ENCODE measurements at regions not wholly inside any gene's neighbourhood (a gene's known extent, or its start where the extent isn't known, plus 50 kb on each side); places are given as distances from the start of the nearest gene placed in this dataset.
A peak's percentile ranks its signal among the peaks of the same experiment; 100 is the strongest.

DNA sequence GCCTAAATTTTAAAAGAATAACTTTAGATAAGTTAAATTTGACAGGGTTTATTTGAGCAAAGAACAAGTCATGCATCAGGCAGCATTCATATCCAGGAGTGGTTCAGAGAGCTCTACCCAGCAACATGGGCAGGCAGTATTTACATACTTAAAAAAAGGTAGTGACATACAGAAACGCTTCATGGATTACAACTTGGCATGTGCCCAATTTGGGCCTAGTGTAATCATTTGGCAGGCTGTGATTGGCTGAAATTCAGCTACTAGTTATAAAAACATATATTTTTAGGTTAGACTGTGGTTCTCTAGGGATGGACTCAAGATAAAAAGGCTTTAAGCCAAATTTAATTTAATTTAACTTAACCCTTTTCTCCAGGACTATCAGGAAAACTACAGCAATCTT is 374.0 kb upstream of the ADAMTS16 start:
- DNase-seq, result no peak

DNA sequence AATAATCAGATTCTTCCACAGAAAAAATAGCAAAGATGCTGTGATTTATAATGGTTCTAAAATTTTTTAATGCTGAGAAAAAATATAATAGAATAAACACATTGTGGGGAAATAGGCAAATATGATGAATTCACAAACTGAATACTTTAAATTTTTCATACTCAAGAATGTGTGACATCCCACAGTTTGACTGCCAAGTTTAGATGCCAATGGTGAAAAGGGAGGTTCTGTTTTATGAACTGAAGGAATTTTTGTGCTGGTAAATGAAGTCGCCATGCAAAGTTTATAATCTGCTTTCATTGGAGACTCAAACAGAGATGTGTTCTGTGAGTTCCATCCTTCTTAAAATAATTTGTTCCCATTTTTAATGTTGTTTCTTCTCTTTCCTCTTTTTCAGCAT is 367.5 kb upstream of the ADAMTS16 start:
- DNase-seq, result no peak

DNA sequence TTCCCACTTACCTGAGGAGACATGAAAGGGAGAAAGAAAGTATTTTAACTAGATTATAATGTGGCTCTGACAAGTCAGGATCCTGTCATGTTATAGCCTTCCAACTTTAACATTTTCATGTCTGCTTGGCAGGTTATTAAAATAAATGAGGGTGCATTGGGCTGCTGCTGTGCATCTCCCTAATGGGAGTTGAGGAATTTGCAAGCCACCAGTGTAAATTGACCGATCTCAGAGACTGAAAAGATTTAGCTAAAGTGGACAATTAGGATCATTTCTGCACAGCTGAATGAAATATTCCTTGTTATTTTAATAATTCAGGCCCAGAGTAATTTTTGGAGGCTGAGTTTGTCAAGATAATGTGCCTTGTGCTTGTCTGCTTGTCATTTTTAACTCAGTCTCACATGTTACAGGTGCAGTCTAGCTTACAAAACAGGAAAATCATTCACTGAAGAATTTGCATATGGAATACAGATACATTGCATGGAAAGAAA is 366.3 kb upstream of the ADAMTS16 start:
- DNase-seq, result no peak

DNA sequence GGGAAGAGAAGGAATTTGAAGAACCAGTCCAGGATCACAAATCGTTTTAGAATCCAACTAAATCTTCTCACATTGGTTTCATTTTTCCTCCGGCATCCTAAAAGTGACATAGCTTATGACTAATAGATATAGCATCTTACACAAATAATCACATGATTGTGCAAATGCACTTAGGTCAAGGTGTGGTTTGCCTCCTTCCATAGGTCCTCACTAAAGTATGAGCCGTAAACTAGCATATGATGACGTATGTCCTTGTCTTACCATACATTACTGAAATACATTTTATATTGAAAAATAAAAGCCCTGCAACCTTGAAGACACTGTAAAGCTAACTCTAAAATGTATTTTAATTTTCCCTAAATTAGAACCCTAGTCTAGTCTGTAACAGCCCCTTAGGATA is 362.7 kb upstream of the ADAMTS16 start:
- DNase-seq, result no peak

DNA sequence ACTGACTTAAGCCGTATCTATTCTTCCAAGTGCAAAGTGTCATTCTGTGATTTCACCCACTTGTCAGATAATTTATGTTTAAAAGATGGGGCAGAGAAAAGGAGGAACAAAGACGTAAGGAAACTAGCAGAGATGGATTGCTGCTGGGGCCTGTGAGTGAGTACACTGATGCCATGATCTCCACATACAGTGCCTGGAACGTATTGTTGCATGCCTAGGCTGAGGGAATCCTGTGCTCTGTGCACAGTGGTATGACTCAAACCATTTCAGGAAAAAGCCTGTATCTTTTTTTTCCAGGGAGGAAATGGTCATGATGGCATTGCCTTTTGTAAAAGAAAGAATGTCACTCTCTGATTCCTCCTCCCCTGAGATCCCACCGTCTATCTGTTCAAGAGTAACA is 359.5 kb upstream of the ADAMTS16 start:
- no peak for DNase-seq

DNA sequence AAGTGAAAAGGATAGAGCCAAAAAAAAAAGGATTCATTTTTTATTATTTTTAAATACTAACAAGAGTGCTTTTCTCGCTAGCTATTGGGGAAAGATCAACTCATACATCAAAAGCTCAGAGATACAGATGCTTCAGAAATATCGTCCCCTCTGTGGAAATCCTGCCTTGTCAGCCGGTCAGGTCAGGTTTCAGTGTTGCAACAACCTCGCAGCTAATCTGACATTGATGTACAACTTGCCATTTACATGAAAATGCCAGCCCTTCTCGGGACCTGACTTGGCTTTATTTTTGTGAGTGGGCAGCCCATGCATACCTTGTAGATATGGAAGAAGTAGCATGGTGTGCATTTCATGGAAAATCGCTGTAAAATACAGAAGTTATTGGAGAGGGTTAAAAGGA is 358.8 kb upstream of the ADAMTS16 start:
- DNase-seq, result no peak

DNA sequence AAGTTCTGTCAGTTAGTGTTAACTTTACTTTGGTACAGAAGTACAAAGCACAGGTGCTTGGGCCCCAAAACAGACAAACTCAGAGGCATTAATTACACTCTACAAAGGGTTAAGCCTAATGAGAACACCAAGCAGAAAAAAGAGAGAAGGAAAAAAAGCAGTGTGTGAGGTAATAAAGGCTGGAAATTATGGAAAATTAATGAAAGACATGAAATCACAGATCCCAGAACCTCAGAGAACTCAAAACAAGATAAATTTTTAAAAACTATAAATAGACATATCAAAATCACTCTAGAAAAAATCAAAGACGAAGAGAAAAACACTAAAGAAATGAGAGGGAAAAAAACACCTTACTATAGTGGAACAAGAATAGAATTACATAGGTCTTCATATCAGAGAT is 354.2 kb upstream of the ADAMTS16 start:
- DNase-seq, result no peak

DNA sequence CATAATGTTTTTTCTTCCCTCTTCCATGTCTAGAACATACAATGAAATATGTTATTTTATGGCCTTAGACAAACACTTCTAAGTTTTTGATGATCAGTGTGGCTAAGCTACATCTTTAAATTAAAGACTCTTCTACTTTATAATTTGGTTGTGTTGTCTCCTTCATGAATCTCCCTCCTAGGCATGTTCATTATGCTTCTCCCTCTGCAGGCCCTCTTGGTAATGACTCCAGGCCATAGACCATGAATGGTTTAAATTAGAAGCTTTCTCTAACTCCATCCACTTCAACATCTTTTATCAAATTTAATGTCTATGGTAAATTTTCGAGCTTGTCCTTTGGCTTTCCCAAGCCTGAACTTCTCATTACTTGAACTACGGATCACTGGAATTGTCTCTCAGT is 342.7 kb upstream of the ADAMTS16 start:
- DNase-seq, result no peak

DNA sequence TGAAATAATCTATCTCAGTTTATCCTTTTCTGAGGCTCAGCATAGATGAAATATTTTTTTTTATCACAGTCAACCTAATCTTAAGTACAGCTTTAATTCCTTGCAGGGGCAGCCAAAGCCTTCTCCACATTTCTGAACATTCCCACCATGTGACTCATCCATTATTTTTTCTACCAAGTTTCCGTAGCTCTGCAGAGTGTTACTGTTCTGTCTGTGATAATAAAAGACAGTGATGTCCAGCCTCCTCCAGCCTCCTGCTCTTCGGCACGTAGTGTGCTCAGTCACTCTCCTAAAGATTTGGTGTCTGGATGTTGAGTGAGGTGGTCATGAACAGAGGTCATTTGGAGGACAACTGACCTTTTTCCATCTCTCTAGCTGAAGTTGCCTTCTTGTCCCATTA is 338.1 kb upstream of the ADAMTS16 start:
- no peak for DNase-seq

DNA sequence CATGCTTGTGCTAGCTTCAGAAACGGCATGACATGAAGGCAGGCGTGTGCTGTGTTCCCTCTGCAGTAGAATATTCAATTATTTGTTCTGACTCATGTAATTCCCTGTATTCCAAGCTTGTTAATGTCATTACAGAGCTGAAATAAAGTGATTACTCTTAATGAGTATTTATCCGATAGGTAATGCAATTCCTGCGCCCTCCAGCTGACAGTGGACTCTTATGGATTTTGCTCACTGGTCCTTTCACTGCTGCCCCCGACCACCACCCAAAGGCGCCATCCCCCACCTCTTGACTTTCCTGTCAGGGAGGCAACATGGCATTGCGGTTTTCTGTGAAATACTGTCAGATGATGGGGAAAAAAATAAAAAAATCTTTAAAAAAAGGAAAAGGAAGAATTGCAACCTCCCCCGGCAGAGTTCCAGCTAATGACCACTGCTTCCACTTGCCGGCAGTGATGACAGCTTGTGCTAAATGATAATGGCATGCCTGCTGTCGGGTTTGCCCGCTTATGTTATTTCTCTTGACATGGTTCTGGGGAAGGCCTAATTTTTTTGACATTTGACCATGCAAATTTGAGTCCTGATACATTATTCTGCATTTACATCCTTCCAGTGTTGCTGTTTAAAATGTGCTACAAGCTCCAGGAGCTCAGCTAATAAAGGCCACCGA is 335.3 kb upstream of the ADAMTS16 start:
- DNase-seq, result no peak

DNA sequence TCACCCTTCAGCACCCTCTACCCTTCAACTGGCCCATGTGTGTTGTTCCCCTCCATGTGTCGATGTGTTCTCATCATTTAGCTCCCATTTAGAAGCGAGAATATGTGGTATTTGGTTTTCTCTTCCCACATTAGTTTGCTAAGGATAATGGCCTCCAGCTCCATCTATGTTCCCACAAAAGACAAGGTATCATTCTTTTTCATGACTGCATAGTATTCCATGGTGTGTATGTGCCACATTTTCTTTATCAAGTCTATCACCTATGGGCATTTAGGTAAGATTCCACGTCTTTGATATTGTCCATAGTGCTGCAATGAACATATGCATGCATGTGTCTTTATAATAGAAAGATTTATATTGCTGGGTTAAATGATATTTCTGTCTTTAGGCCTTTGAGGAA is 325.1 kb upstream of the ADAMTS16 start:
- no peak for DNase-seq

DNA sequence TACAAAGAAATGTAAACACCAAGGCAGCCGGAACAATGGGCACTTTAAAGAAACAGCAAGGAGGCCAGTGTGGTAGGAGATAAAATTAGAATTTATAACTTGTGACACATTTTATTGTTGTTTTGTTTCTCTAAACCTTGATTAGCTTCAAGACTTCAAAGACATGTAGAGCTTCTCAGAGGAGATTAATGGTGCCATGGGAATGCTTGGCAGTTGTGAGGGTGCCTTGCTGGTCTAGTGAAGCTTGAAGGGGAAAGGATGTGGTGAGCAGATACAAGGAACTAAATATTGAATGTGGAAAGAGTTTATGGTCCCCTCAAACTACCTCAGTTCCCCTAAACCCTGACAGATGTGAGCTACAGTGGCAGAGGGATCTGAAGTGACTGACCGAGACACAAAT is 322.4 kb upstream of the ADAMTS16 start:
- DNase-seq, result no peak

DNA sequence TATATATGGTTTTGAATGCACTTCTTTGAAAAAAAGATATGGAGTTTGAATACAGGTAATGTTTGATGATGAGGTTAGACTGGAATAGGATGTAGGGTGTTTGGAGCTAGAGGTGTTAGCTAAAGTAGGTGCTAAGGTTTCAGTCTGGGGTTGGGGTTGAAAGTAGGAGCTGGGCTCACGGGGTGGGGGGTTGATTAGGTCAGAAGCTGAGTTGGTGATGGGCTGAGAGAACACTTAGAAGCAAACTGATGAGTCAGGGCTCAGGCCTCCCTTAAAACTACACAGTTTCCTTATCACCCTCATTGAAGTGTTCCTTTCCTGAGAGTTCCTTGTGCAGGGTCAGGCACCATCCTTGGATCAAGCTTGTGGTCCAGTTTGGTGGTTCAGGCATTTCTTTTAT is 308.8 kb upstream of the ADAMTS16 start:
- DNase-seq, result no peak

DNA sequence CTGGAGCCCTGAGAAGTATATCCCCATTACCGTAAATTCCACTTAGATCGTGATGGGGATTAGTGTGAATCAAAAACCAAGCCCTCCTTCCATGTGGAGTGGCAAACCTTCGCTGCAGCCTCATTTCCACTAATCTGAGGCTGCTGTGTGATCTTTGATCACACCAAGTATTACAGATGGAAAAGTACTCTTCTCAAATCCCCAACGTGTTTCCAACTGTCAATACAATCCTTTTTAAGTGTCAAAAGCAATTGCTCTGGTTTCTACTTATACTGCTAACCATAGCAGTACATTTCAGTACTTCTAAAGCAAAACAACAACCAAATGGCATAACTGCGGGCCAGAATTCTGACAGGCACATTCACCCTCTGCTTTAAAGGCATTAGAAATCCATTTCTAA is 307.7 kb upstream of the ADAMTS16 start:
- DNase-seq, result no peak

DNA sequence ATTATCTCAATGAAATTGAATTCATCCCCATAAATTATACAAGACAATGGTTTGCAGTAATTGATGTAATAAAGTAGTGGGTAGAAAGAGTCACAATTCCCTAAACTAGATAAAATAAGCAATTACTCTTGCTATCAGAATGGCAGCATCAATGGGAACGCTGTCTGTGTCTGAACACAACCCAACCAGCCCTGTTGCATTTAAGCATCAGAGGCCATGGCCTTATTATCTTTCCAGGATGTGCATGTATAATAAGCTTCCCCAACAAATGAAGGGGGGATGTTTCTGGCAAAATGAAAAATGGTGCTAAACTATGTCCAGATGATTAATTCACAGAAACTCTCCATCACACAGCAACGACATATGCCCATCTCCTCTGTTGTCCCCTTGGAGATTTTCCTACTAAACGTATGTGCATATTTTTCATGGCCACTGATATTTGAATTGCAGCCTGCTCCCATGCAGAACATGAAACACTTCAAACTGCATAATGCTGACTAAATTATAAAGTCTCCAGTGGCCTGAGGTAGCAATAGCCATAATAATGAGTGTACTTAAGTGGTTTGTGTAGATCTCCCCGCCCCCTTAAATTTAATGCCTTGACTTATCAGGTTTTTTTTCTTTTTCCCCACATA is 306.9 kb upstream of the ADAMTS16 start:
- DNase-seq, result no peak

DNA sequence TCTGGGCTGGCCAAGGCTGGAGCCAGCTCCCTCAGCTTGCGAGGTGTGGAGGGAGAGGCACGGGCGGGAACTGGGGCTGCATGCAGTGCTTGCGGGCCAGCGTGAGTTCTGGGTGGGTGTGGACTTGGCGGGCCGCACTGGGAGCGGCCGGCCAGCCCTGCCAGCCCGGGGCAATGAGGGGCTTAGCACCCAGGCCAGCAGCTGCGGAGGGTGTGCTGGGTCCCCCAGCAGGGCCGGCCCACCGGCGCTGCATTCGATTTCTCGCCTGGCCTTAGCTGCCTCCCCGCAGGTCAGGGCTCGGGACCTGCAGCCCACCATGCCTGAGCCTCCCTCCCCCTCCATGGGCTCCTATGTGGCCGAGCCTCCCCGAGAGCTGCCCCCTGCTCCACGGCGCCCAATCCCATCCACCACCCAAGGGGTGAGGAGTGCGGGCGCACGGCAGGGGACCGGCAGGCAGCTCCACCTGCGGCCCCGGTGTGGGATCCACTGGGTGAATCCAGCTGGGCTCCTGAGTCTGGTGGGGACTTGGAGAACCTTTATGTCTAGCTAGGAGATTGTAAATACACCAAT is 302.6 kb upstream of the ADAMTS16 start:
- no peak for DNase-seq

DNA sequence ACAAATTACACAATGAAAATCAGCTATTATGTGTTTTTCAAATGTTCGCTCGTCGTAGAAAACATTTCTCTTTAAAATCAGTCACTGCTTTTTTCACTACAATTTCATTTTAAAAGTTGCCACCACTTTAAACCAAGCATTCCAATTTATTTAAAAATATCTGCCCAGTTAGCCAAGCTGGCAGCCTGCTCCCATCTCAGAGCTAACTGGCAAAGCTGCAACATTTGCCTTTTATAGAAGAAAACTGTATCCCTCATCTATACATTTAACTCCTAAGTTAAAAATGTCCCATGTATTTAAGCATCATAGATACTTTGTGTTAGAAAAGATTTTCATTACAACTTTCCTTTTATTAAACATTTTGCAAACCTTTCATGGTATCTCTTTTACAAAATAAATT is 294.9 kb upstream of the ADAMTS16 start:
- no peak for DNase-seq

DNA sequence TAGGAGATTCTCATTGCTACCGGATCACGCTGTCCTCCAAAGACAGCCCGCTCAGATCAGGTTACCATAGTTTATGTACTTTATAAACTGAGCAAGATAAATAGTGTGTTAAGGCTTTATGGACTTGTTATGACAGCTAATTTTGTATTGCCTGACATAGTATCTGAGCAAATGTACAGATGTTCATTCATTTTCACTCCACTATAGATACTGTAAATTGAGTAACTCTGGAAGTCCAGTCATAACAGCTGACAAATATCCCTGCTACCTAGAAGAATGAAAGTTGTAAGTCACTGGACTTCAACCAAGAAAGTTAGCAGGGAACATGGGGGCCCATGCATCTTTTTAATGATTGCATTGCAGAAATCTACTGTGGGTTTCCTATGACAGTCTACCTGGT is 292.4 kb upstream of the ADAMTS16 start:
- no peak for DNase-seq

DNA sequence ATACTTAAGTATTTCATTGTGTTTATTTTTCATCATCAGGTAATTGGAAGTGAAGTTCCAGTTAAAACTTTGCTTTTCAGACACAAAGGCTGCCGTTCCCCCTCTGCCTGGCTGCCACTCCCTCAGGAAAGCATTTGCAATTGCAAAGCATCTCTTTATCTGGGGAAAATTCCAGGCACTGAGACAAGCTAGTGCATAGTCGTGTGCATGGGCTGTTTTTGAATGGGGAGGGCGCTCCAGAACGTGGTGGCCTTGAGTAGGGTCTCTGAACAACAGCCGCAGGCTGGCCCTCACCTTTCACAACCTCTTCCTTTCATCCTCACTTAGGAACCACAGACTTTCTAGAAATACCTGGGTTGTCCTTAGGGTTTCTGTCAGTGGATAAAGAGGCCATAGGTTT is 285.1 kb upstream of the ADAMTS16 start:
- no peak for DNase-seq

DNA sequence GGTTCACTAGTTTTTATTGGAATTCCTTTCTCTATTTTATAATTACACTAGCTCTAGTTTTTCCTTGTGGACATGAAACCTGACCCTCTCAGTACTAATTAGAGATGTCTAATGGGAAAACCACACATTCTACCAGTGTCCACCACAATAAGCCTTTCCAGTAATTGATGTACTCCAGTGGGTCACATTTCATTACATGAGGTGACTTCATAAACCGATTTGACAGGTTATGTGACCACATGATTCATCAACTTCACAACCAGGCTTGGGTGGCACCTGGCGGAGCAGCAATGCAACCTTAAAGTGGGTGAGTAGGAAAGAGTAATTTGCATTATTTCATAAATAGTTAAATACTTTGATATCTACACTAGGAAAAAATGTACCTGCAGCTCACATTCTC is 284.2 kb upstream of the ADAMTS16 start:
- no peak for DNase-seq

DNA sequence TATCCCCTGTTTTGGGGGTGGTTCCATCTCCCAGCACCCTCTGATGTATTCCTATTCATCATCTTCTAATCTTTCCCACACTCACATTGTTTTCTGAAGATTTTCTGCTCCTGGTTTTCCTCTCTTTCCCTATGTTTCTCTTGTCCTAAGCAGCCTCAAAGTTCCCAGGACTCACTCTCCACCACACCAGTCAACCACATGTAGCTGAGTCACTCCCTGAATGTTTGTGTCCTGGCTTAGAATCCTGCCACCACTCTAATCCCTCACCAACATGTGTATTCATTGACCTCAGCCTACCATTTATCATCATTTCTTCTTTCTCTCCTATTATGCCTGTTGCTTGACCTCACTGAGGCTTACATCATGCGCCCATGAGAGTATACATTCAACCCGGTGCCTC is 282.4 kb upstream of the ADAMTS16 start:
- DNase-seq, result no peak

DNA sequence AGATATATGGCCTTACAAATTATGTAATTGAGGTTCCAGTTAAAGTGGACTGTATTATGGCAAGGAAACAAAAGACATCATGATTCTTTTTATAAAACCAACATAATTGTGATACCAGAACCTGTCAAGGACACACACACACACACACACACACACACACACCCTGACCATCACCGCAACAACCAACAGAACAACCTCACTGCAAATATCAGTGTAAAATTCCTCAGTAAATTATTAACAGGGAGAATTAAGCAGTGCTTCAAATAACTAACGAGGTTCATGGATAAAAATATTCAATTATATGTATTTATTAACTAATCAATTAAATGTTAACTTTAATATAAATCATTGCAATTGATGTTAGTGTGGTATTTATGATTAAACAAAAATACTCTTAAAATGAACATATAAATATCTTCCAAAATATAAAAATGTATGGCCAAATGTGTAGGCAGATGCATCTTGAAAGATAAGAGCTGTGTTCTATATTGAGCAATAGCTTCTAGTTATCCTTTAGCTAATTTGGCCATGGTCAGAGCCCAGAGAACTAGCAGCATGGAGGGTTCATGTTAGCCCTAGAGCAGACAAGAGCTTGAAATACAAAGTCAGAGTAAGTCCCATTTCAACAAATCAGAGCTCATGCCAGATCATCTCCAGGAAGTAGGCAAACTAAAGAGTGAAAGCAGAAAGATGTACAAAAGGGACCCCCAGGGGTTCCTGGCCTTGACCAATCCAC is 280.5 kb upstream of the ADAMTS16 start:
- no peak for DNase-seq

DNA sequence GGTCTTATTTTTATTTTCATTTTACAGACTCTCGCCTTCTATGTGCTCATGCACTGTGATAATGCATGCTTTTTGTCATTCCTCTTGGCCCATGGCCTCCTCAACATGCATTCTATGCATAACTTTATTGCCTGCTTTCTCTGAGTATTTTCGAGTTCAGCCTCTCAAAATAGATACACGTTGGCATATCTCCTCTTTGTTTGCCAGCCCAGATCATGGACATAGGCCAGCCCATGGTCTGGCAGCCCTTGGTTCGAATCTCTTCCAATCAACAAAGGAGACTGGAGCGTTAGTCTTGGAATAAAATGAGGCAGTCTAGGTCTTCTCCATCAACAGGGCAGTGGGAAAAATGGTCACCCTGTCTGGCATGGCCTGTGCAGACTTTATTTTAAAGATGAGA is 279.5 kb upstream of the ADAMTS16 start:
- no peak for DNase-seq

DNA sequence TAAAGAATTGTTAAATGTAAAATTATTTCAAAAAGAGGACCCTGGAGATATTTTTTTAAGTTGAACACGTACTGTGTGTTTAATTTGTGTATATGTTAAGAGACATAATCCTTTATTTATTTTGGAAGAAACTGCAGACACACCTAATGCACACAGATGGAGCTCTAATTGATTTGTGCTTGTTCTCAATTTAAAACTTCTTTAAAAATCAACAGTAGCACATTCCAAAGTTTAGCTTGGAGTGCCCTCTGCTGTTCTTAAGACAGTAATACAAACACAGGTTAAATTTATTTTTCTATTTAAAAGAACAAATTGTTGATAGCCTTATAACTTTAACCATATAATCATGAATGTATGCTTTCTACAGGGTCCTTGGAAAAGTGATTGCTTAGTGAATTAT is 277.6 kb upstream of the ADAMTS16 start:
- peak; percentile 18 for DNase-seq
